ENCODE measurements at regions not wholly inside any gene's neighbourhood (a gene's known extent, or its start where the extent isn't known, plus 50 kb on each side); places are given as distances from the start of the nearest gene placed in this dataset.
"Not testable (repeated sequence)": the region's sequence is repeated elsewhere in the genome, so short reads cannot be mapped to it uniquely, and the experiment has no call there.

- H3K36me3 ChIP-seq, result no peaks in the 10 kb centered on the region
- no peaks in the 10 kb centered on the region for H3K9me3 ChIP-seq
- WGBS, 2 donors, result 34 to 48% methylated on average over 3 of the region's 3 CpGs
- TF ChIP-seq POLR2A (IDR thresholded peaks at IDR 0.05) (no peak), POLR2AphosphoS5 (IDR thresholded peaks at IDR 0.05) (no peak), EP300 (IDR thresholded peaks at IDR 0.05) (no peak), CTCF (IDR thresholded peaks at IDR 0.05) (no peak)
- no peak for DNase-seq
- intact Hi-C loops (cut with DNase I), result no loop called here
- H3K27me3 ChIP-seq, result no peaks in the 10 kb centered on the region
- H3K4me3 ChIP-seq, result no peak overlapping the region
- H3K4me1 ChIP-seq, result no peaks in the 10 kb centered on the region
- no peak overlapping the region for H3K27ac ChIP-seq
These were observed 151.0 kb upstream of the RSPO3 start for GRCh38 chr6:126967296-126968005.

- 70 to 76% methylated on average over 2 of the region's 2 CpGs for WGBS, 2 donors
- TF ChIP-seq EP300 (IDR thresholded peaks at IDR 0.05) (no peak), POLR2A (IDR thresholded peaks at IDR 0.05) (no peak), CTCF (IDR thresholded peaks at IDR 0.05) (no peak), POLR2AphosphoS5 (IDR thresholded peaks at IDR 0.05) (no peak)
- no peak for DNase-seq
- no peak overlapping the region for H3K4me3 ChIP-seq
- H3K27ac ChIP-seq, result no peak overlapping the region
- intact Hi-C loops (cut with DNase I), result no loop called here
- no peaks in the 10 kb centered on the region for H3K27me3 ChIP-seq
- no peaks in the 10 kb centered on the region for H3K4me1 ChIP-seq
- H3K36me3 ChIP-seq, result no peaks in the 10 kb centered on the region
- H3K9me3 ChIP-seq, result no peaks in the 10 kb centered on the region
These were observed 142.1 kb upstream of the RSPO3 start for GRCh38 chr6:126976253-126976797.

DNA sequence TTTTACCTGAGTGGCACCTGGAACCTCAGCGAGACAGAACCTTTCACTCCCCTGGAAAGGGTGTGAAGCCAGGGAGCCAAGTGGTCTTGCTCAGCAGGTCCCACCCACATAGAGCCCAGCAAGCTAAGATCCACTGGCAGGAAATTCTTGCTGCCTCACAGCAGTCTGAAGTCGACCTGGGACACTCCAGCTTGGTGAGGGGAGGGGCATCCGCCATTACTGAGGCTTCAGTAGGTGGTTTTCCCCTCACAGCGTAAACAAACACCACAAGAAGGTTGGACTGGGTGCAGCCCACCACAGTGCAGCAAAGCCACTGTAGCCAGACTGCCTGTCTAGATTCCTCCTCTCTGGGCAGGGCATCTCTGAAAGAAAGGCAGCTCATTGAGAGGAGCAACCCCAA lies 134.7 kb upstream of the RSPO3 start:
- no peaks in the 10 kb centered on the region for H3K9me3 ChIP-seq
- H3K4me1 ChIP-seq, result no peaks in the 10 kb centered on the region
- H3K27ac ChIP-seq, result no peak overlapping the region
- H3K36me3 ChIP-seq, result no peaks in the 10 kb centered on the region
- DNase-seq, result no peak
- TF ChIP-seq POLR2AphosphoS5 (IDR thresholded peaks at IDR 0.05) (no peak), CTCF (IDR thresholded peaks at IDR 0.05) (no peak), EP300 (IDR thresholded peaks at IDR 0.05) (no peak), POLR2A (IDR thresholded peaks at IDR 0.05) (no peak)
- WGBS, 2 donors, result 53 to 61% methylated on average over 4 of the region's 4 CpGs
- intact Hi-C loops (cut with DNase I), result no loop called here
- H3K4me3 ChIP-seq, result no peak overlapping the region
- no peaks in the 10 kb centered on the region for H3K27me3 ChIP-seq

- intact Hi-C loops (cut with DNase I); H3K27me3 ChIP-seq; DNase-seq; H3K36me3 ChIP-seq; H3K4me3 ChIP-seq; H3K9me3 ChIP-seq; H3K27ac ChIP-seq; H3K4me1 ChIP-seq: not testable (repeated sequence)
- 95 to 98% methylated on average over 1 of the region's 1 CpG for WGBS, 2 donors
These were observed 130.3 kb upstream of the RSPO3 start for GRCh38 chr6:126988125-126988524.

DNA sequence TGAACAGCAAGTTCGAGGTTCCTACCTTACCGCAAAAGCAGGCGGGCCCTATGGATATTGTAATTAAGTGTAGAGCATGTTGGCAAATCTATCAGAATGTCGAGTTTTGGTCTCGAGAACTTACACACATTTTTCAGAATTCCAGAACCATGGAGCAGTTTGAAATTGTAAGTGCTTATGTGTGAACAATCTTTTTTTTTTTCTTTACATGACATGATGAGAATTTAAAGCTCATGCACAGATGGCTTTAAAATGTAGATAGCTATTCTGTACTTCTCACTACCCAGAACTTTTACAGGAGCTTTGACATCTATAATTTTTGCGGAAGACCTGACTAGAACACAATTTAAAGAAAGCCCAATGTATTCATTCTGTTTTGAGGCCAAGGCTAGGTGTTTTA lies 117.8 kb upstream of the RSPO3 start:
- no peak overlapping the region for H3K27ac ChIP-seq
- H3K27me3 ChIP-seq, result no peaks in the 10 kb centered on the region
- no peak for DNase-seq
- no peak overlapping the region for H3K4me3 ChIP-seq
- WGBS, 2 donors, result 85 to 90% methylated on average over 6 of the region's 6 CpGs
- TF ChIP-seq POLR2A (IDR thresholded peaks at IDR 0.05), result no peak
- no peak for TF ChIP-seq POLR2AphosphoS5 (IDR thresholded peaks at IDR 0.05)
- no peak for TF ChIP-seq CTCF (IDR thresholded peaks at IDR 0.05)
- TF ChIP-seq EP300 (IDR thresholded peaks at IDR 0.05), result no peak
- no peaks in the 10 kb centered on the region for H3K9me3 ChIP-seq
- intact Hi-C loops (cut with DNase I), result no loop called here
- no peaks in the 10 kb centered on the region for H3K36me3 ChIP-seq
- no peaks in the 10 kb centered on the region for H3K4me1 ChIP-seq
